A673 (cell line): ENCODE measurements at regions not wholly inside any gene's neighbourhood (a gene's known extent, or its start where the extent isn't known, plus 50 kb on each side); places are given as distances from the start of the nearest gene placed in this dataset.

ENCODE experiments used
- BruUV-seq: library from RNA; stranded (reverse); fragments of 400-500 nt; replicated peaks from 2 replicates; lab custom pipeline; 2021; lab: Mats Ljungman, UMichigan
- CTCF ChIA-PET: fragments of 300-600 bp; sonication (Branson Sonifier 250); formaldehyde crosslinking; loops from one replicate; lab custom pipeline; 2022; ENCODE audit warnings: antibody characterized with exemption; lab: Charles Lee
- POLR2A ChIA-PET: fragments of 300-600 bp; sonication (Branson Sonifier 250); formaldehyde crosslinking; loops from one replicate; lab custom pipeline; 2022; ENCODE audit warnings: antibody characterized with exemption; ENCODE audit not compliant: low non-redundant PET; lab: Charles Lee
- DNase-seq: peaks from one replicate; pipeline ENCODE4 v3.0.0-alpha.2; 2015; ENCODE audit warnings: low spot score
- H3K27ac ChIP-seq: fragments of 200-600 bp; sonication (generic); 2 replicates; pipeline ENCODE4 v1.5.1; 2016; ENCODE audit warnings: mixed run types, low read depth, mild to moderate bottlenecking, mixed read lengths, antibody characterized with exemption, low read length; ENCODE audit not compliant: poor library complexity, severe bottlenecking
- H3K27me3 ChIP-seq: fragments of 200-600 bp; sonication (generic); replicated peaks from 2 replicates; pipeline ENCODE4 v1.6.1; 2017; ENCODE audit warnings: mixed run types, low read depth, mild to moderate bottlenecking, mixed read lengths, antibody characterized with exemption, low read length; ENCODE audit not compliant: insufficient read depth, poor library complexity
- H3K36me3 ChIP-seq: fragments of 200-600 bp; sonication (generic); 2 replicates; pipeline ENCODE4 v1.6.1; 2016; ENCODE audit warnings: mixed run types, mild to moderate bottlenecking, mixed read lengths, antibody characterized with exemption, low read length; ENCODE audit not compliant: insufficient read depth, poor library complexity, severe bottlenecking
- H3K4me1 ChIP-seq: fragments of 200-600 bp; sonication (generic); 2 replicates; pipeline ENCODE4 v1.6.1; 2017; ENCODE audit warnings: mixed run types, mild to moderate bottlenecking, mixed read lengths, antibody characterized with exemption, low read length; ENCODE audit not compliant: insufficient read depth, poor library complexity, severe bottlenecking
- H3K4me3 ChIP-seq: fragments of 200-600 bp; sonication (generic); 2 replicates; pipeline ENCODE4 v1.5.1; 2016; ENCODE audit warnings: low read depth, mixed run types, mild to moderate bottlenecking, mixed read lengths, low read length; ENCODE audit not compliant: poor library complexity, severe bottlenecking
- H3K9me3 ChIP-seq: fragments of 200-600 bp; sonication (generic); 2 replicates; pipeline ENCODE4 v1.6.1; 2016; ENCODE audit warnings: mixed run types, low read depth, mild to moderate bottlenecking, mixed read lengths, antibody characterized with exemption, low read length; ENCODE audit not compliant: poor library complexity, severe bottlenecking
- CTCF ChIP-seq: fragments of 300-800, 200-600 bp; sonication (generic); conservative IDR thresholded peaks from 2 replicates; pipeline ENCODE4 v1.5.1; 2017; ENCODE audit warnings: low read depth, mild to moderate bottlenecking, antibody characterized with exemption, low read length, moderate library complexity, mixed read lengths
- EZH2 ChIP-seq: fragments of 200-600 bp; sonication (generic); IDR thresholded peaks from 2 replicates; pipeline ENCODE4 v1.6.1; 2017; ENCODE audit warnings: borderline replicate concordance, low read depth, mild to moderate bottlenecking, mixed read lengths, antibody characterized with exemption, low read length; ENCODE audit not compliant: poor library complexity, severe bottlenecking
- intact Hi-C: fragments of 100-400 bp; cut with micrococcal nuclease; formaldehyde crosslinking; loops from one replicate; pipeline ENCODE4 v1.10.0; 2022; ENCODE audit not compliant: unreplicated experiment

GRCh38 chr2:122794100-122794499 is 1038.6 kb downstream of the TSN start:
- no peak for DNase-seq
- Histone ChIP-seq H3K4me1 (no peaks in the 10 kb centered on the region), H3K27me3 (no peaks in the 10 kb centered on the region), H3K36me3 (no peaks in the 10 kb centered on the region), H3K9me3 (no peaks in the 10 kb centered on the region), H3K4me3 (no peak overlapping the region), H3K27ac (no peak overlapping the region)
- intact Hi-C loops, result no loop called here
- POLR2A ChIA-PET, result no interaction called here
- CTCF ChIA-PET, result no interaction called here
- no TSS peak for BruUV-seq
- no peak for TF ChIP-seq CTCF
- TF ChIP-seq EZH2, result no peak

GRCh38 chr2:122795763-122796162 is 1040.3 kb downstream of the TSN start:
- Histone ChIP-seq H3K9me3 (no peaks in the 10 kb centered on the region), H3K36me3 (no peaks in the 10 kb centered on the region), H3K4me1 (no peaks in the 10 kb centered on the region), H3K4me3 (no peak overlapping the region), H3K27me3 (no peaks in the 10 kb centered on the region), H3K27ac (no peak overlapping the region)
- intact Hi-C loops, result no loop called here
- no TSS peak for BruUV-seq
- ChIA-PET POLR2A (no interaction called here), CTCF (no interaction called here)
- TF ChIP-seq EZH2 (no peak), CTCF (no peak)
- no peak for DNase-seq

- no peak for TF ChIP-seq EZH2
- TF ChIP-seq CTCF, result no peak
- no peaks in the 10 kb centered on the region for H3K27me3 ChIP-seq
These were observed 1043.9 kb downstream of the TSN start for GRCh38 chr2:122799391-122799790.

More at GRCh38 chr2:122799391-122799790, 1043.9 kb downstream of the TSN start:
- intact Hi-C loops, result no loop called here
- CTCF ChIA-PET, result no interaction called here
- POLR2A ChIA-PET, result no interaction called here
- Histone ChIP-seq H3K4me1 (no peaks in the 10 kb centered on the region), H3K9me3 (no peaks in the 10 kb centered on the region), H3K4me3 (no peak overlapping the region), H3K27ac (no peak overlapping the region), H3K36me3 (no peaks in the 10 kb centered on the region)
- no peak for DNase-seq
- BruUV-seq, result no TSS peak
